Motor neuron (in vitro differentiated cells): ENCODE measurements at regions not wholly inside any gene's neighbourhood (a gene's known extent, or its start where the extent isn't known, plus 50 kb on each side); places are given as distances from the start of the nearest gene placed in this dataset.

Source experiments
- ATAC-seq, 8 experiments: fragments of 200-7000 bp; cut with Tn5 transposase; replicated peaks in 6 of 8; 2 replicates each; pipeline ENCODE4 v1.8.0; 2021; ENCODE audit warnings: mild to moderate bottlenecking in 8 of 8, moderate library complexity in 8 of 8
- H3K27ac ChIP-seq, 2 donors: fragments of 250-450 bp; sonication (Bioruptor Pico); 2 replicates each; pipeline ENCODE4 v1.9.0; 2021; ENCODE audit warnings: antibody characterized with exemption in 2 of 2, mild to moderate bottlenecking in 2 of 2, moderate library complexity in 1 of 2
- H3K4me1 ChIP-seq, 2 donors: fragments of 250-450 bp; sonication (Bioruptor Pico); replicated peaks in 1 of 2; 2 replicates each; pipeline ENCODE4 v1.6.1; 2021; ENCODE audit warnings: antibody characterized with exemption in 2 of 2, mild to moderate bottlenecking in 2 of 2, moderate library complexity in 1 of 2
- H3K4me3 ChIP-seq, 5 donors: fragments of 250-450 bp; sonication (Bioruptor Pico); 2 replicates each; pipeline ENCODE4 v1.9.0; 2021; ENCODE audit warnings: antibody characterized with exemption in 5 of 5, mild to moderate bottlenecking in 5 of 5, moderate library complexity in 4 of 5
- WGBS, 10 experiments: fragments of 450-650 bp; shearing (Covaris generic); methylation state at CpG; one replicate each; pipeline ENCODE4 v1.0.0; 2022; 5-methylcytosine and 5-hydroxymethylcytosine counted together
- in situ Hi-C, 9 experiments: fragments of 400-800 bp; cut with MboI; loops; one replicate each; pipeline ENCODE4 v1.15.0; 2021; ENCODE audit warnings: low sequenced_read_pairs in 9 of 9, low pct_unique_long_range_greater_than_20kb in 2 of 9; ENCODE audit not compliant: unreplicated experiment in 9 of 9

- H3K4me1 ChIP-seq = no peaks in the 10 kb centered on the region
- ATAC-seq = no peak
- in situ Hi-C loops = no loop called here
- no peak overlapping the region for H3K4me3 ChIP-seq
- no peak overlapping the region for H3K27ac ChIP-seq
- WGBS, 10 experiments = 0 to 100% (median 80%) methylated on average over 1 to 3 of the region's 3 CpGs; no CpG with 5 or more reads in 2 of the 10 experiments
These were observed 277.1 kb downstream of the PAX1 start for GRCh38 chr20:21982559-21982958.

DNA sequence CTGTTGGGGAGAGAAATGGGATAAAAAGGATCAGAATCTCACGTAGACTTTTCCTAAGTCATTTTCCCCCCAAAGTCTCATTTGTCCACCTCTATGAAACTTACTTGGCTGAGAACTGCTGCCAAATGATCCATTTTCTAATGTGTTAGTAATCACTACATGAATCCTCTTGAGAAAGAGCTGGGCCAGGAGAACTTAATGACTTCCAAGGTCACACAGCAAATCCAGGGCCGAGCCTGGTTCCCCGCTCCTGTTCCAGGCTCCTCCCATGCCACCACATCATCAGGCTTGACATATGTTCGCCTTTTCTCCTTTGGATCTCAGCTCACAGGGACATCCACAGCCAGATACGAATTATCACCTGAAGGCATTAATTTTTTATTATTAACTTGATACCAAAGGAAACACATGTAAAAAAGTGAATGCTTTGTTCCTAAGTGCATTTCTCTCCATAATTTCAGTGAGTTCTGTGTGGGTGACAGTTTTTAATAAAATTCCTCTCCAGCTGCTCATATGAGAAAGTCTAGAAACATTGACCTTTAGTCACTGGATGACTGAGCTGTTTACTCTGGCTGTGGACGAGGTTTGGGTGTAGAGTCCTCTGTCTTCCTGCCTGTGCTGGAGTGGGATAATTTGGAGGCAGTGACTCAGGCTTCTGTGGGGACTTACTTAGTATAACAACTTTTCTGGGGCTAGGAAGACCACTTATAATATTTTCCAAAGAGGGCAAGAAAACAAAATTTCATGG is 276.3 kb downstream of the PAX1 start:
- WGBS, 10 experiments = 0 to 89% (median 50%) methylated on average over 1 to 5 of the region's 6 CpGs; no CpG with 5 or more reads in 1 of the 10 experiments
- ATAC-seq = no peak

GRCh38 chr20:21981179-21981578 is 275.7 kb downstream of the PAX1 start:
- Histone ChIP-seq H3K4me3 (no peak overlapping the region), H3K27ac (no peak overlapping the region), H3K4me1 (no peaks in the 10 kb centered on the region)
- in situ Hi-C loops = no loop called here
- ATAC-seq = peak in 1 of 8 experiments; percentile 38
- 7 to 100% (median 81%) methylated on average over 1 to 3 of the region's 3 CpGs; no CpG with 5 or more reads in 1 of the 10 experiments for WGBS, 10 experiments

More for the DNA sequence above, 276.3 kb downstream of the PAX1 start:
- Histone ChIP-seq H3K4me3 (no peak overlapping the region), H3K4me1 (no peaks in the 10 kb centered on the region), H3K27ac (no peak overlapping the region)
- in situ Hi-C loops = no loop called here

DNA sequence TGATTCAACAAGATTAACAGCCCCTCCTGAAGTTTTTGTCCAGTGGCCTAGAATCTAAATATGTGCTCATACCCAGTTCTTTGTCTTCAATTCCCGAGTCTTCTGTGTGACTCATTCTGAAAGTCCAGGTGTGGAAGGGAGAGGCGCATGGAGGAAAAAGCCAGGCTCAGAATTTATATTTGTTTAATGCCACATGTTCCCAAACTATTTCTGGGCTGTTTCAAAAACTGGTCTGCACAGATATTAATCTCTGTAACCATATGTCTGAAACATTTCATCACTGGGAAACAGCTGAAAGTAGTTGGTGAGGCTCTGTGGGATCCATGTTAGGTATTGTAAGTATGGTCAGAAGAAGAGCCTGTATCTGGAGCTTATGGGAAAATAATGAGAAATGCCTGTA is 266.0 kb downstream of the PAX1 start:
- in situ Hi-C loops = no loop called here
- no peak overlapping the region for H3K4me3 ChIP-seq
- no peaks in the 10 kb centered on the region for H3K4me1 ChIP-seq
- WGBS, 10 experiments = 0 to 100% (median 60%) methylated on average over 1 to 2 of the region's 2 CpGs; no CpG with 5 or more reads in 1 of the 10 experiments
- ATAC-seq = no peak
- no peak overlapping the region for H3K27ac ChIP-seq

DNA sequence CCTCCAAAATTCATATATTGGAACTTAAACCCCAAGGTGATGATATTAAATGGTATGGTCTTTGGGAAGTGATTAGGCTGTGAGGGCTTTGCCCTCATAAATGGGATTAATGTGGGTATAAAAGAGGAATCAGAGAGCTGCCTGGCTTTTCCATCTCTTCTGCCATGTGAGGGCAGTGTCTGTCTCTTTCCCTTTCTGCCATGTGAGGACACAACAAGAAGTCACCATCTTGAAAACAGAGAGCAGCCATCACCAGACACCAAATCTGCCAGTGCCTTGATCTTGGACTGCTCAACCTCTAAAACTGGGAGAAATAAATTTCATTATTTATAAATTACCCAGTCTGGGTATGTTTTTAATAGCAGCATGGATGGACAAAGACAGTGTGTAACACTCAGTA is 263.0 kb downstream of the PAX1 start:
- in situ Hi-C loops = no loop called here
- no peak for ATAC-seq
- H3K27ac ChIP-seq = no peak overlapping the region
- no peak overlapping the region for H3K4me3 ChIP-seq
- H3K4me1 ChIP-seq = no peaks in the 10 kb centered on the region

DNA sequence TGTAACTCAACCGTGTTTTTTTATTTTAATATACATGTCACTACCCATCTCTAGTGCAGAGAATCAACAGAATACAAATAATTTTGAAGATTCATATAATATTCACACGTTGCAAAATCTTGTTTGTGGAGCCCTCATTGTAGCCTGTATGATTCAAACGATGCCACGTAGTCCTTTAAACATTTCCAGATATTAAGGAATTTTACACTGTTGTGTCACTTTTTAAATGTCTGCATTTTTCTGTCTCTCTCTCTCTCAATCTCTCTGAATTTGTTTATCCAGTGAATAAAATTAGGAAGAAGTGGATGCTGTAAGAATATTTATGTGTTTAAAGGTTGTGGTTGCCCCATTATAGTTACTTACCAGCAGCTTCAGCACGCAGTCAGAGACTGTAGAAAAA is 262.0 kb downstream of the PAX1 start:
- Histone ChIP-seq H3K4me3 (no peak overlapping the region), H3K27ac (no peak overlapping the region), H3K4me1 (no peaks in the 10 kb centered on the region)
- in situ Hi-C loops = no loop called here
- 3 to 80% (median 48%) methylated on average over 1 to 5 of the region's 5 CpGs for WGBS, 10 experiments
- ATAC-seq = no peak

GRCh38 chr20:21956591-21956990 is 251.1 kb downstream of the PAX1 start:
- Histone ChIP-seq H3K4me3 (no peak overlapping the region), H3K4me1 (no peaks in the 10 kb centered on the region), H3K27ac (no peak overlapping the region)
- no peak for ATAC-seq
- in situ Hi-C loops = no loop called here

DNA sequence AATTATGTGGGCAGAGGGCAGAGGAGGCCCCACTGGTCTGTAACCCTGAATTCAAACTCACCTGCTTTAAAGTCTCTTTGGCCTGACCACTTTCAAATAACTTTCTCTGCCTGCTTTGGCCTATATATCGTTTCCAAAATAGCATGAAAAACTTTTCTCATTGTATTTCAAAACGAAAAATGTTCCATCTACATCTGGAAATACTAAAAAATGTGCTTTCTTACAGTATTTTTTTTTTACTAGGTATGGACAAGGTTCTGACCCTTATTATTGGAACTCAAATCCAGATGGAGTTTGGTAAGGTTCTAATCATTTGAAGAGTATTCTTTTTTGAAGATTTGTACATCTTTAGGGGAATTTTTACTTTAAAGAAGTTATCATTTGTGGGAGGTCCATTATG is 241.9 kb downstream of the PAX1 start:
- in situ Hi-C loops = no loop called here
- Histone ChIP-seq H3K4me3 (no peak overlapping the region), H3K4me1 (no peaks in the 10 kb centered on the region), H3K27ac (no peak overlapping the region)
- 0 to 83% (median 38%) methylated on average over 1 to 2 of the region's 2 CpGs for WGBS, 10 experiments
- ATAC-seq = no peak

DNA sequence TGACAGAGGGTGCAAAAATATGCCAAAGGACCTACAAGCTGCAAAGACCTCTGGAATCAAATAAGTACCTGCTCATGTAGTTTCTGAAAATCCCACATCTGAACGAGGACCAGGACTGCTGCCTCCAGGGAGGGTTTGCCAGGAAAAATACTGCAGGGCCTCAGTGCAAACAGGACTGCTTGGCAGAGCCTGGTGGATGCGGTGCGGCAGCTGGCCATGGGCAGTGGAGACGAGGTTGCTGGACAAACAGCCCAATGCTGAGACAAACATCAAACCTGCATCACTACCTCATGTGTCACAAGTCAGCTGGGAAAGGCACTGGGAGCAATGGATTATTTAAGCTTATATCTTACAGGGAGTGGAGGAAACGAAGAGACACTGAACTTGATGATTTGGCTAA is 238.8 kb downstream of the PAX1 start:
- WGBS, 10 experiments = 0 to 96% (median 59%) methylated on average over 1 to 4 of the region's 5 CpGs; no CpG with 5 or more reads in 2 of the 10 experiments
- Histone ChIP-seq H3K27ac (no peak overlapping the region), H3K4me3 (no peak overlapping the region), H3K4me1 (no peaks in the 10 kb centered on the region)
- no peak for ATAC-seq
- in situ Hi-C loops = no loop called here

- WGBS, 10 experiments = 6 to 94% (median 76%) methylated on average over 2 to 7 of the region's 8 CpGs
- no peak overlapping the region for H3K27ac ChIP-seq
- H3K4me1 ChIP-seq = no peaks in the 10 kb centered on the region
- no peak overlapping the region for H3K4me3 ChIP-seq
- ATAC-seq = no peak
- in situ Hi-C loops = no loop called here
These were observed 236.7 kb downstream of the PAX1 start for GRCh38 chr20:21941941-21942805.

DNA sequence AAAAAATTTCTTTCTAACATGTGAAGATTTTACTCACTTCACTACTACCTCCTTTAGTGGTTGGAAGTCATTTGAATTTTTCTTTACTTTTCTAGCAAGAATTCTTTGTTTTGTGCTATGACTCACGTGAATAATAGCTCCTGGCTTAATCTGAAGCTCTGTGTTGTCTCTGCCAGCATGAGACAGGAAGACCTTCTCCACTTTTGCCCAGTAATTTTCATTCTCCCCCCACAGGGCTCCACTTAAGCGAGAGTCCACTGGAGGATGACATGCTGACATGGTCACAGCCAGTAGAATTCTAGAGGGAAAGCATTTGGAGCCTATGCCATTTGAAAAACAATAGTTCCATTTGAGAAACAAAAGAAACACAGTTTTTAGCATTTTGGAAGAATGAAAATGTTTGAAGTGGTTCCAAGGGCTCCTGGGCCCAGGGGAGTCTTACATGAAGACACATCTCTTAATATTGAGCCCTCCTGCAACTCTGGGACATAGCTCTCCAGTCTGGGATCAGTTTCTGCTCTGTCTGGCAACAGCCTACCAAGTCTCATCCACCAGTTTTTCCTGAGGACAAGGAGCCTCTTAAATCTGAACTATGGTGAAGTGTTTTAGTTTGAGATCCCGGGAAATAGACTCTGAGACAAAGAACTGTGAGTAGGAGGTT is 231.4 kb downstream of the PAX1 start:
- ATAC-seq = no peak
- H3K4me3 ChIP-seq = no peak overlapping the region
- H3K4me1 ChIP-seq = no peaks in the 10 kb centered on the region
- in situ Hi-C loops = no loop called here
- H3K27ac ChIP-seq = no peak overlapping the region
- WGBS, 10 experiments = 0 to 45% (median 23%) methylated on average over 1 to 3 of the region's 3 CpGs; no CpG with 5 or more reads in 2 of the 10 experiments

DNA sequence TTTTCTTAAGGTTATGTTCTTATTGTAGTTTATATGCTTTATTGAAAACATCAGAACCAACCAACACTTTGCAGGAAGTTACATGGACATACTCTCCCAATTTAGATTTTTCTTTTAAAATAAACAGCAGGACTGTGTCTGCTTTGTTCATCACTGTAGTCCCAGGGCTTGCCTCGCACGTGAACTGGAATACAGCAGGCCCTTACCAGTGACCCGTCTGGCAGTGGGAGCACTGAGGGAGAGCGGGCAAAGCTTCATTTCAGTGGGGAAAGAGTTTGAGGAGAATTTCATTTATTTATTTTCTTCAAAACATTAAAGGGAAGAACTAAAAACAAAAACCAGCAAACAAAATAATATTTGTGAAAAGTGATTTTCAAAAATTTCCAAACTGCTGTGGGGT is 230.8 kb downstream of the PAX1 start:
- 6 to 68% (median 41%) methylated on average over 1 to 4 of the region's 4 CpGs; no CpG with 5 or more reads in 3 of the 10 experiments for WGBS, 10 experiments
- in situ Hi-C loops = no loop called here
- ATAC-seq = no peak
- Histone ChIP-seq H3K4me1 (no peaks in the 10 kb centered on the region), H3K4me3 (no peak overlapping the region), H3K27ac (no peak overlapping the region)

- no peak for ATAC-seq
- in situ Hi-C loops = no loop called here
- H3K27ac ChIP-seq = no peak overlapping the region
- H3K4me1 ChIP-seq = no peaks in the 10 kb centered on the region
- 0 to 100% (median 90%) methylated on average over 1 to 3 of the region's 3 CpGs; no CpG with 5 or more reads in 3 of the 10 experiments for WGBS, 10 experiments
- no peak overlapping the region for H3K4me3 ChIP-seq
These were observed 228.1 kb downstream of the PAX1 start for GRCh38 chr20:21933526-21933925.
